Spleen (tissue), 7 donors: ENCODE measurements at regions not wholly inside any gene's neighbourhood (a gene's known extent, or its start where the extent isn't known, plus 50 kb on each side); places are given as distances from the start of the nearest gene placed in this dataset.

Experiments
- POLR2A ChIP-seq, 3 donors: fragments of 450-650 bp; IDR thresholded peaks; one replicate each; pipeline ENCODE4 v1.5.1; 2017; ENCODE audit warnings: antibody characterized with exemption in 3 of 3, mild to moderate bottlenecking in 1 of 3
- TF ChIP-seq, protein P1 (sequence below), 11 experiments: fragments of 200-600 bp in 7 of 11; fragments of 450-650 bp in 4 of 11; sonication (generic) in 4 of 11; IDR thresholded peaks in 8 of 11; conservative IDR thresholded peaks in 3 of 11; 1 replicate in 7 of 11; 2 replicates in 4 of 11; pipeline versions ENCODE4 v1.4.0 to v1.8.0; 2016 to 2021; ENCODE audit warnings: antibody characterized with exemption in 11 of 11, inconsistent platforms in 4 of 11, mild to moderate bottlenecking in 1 of 11
- donor health status: DM: no; HTN: no; CAD: no; lungs with moderate emphysema.
- donor health status: DM: no; HTN: no; CAD: no.
- donor health status: DM: no; HTN: no; CAD: no.

DNA sequence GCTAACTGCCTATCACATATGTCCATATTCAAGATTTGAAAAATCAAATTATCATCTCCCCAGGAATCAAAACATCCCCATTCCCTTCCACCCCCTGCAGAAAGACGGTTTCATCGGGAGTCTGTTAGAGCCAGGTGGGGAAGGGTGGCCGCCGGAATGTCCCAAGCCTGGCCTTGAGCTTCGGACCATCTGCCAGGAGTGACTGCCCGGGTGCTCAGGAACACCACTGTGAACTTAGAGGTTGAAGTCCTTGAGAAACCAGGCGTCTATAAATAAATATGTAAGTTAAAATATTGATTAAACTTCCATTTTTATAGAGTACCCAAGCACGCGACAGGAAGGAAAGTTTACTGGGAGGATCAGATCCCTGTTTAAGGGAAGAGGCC, 250.8 kb downstream of the DLL1 start:
- TF ChIP-seq, protein P1, sequence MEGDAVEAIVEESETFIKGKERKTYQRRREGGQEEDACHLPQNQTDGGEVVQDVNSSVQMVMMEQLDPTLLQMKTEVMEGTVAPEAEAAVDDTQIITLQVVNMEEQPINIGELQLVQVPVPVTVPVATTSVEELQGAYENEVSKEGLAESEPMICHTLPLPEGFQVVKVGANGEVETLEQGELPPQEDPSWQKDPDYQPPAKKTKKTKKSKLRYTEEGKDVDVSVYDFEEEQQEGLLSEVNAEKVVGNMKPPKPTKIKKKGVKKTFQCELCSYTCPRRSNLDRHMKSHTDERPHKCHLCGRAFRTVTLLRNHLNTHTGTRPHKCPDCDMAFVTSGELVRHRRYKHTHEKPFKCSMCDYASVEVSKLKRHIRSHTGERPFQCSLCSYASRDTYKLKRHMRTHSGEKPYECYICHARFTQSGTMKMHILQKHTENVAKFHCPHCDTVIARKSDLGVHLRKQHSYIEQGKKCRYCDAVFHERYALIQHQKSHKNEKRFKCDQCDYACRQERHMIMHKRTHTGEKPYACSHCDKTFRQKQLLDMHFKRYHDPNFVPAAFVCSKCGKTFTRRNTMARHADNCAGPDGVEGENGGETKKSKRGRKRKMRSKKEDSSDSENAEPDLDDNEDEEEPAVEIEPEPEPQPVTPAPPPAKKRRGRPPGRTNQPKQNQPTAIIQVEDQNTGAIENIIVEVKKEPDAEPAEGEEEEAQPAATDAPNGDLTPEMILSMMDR (IDR thresholded peaks at IDR 0.05 in 8 of 11, conservative IDR thresholded peaks at IDR 0.05 in 3 of 11) = no peak
- no peak for TF ChIP-seq POLR2A (IDR thresholded peaks at IDR 0.05)
